HG03342 (cell line): ENCODE measurements at regions not wholly inside any gene's neighbourhood (a gene's known extent, or its start where the extent isn't known, plus 50 kb on each side); places are given as distances from the start of the nearest gene placed in this dataset.

Source experiments
- ATAC-seq: cut with Tn5 transposase; IDR thresholded peaks from one replicate; pipeline ENCODE4 v1.9.1; 2021; ENCODE audit warnings: mild to moderate bottlenecking, moderate library complexity; ENCODE audit not compliant: unreplicated experiment

GRCh38 chr3:180092889-180093288 is 56.2 kb upstream of the PEX5L start:
- no peak for ATAC-seq

GRCh38 chr3:180093535-180093934 is 56.8 kb upstream of the PEX5L start:
- ATAC-seq = no peak

GRCh38 chr3:180097626-180098025 is 60.9 kb upstream of the PEX5L start:
- no peak for ATAC-seq

GRCh38 chr3:180102134-180102533 is 65.4 kb upstream of the PEX5L start:
- no peak for ATAC-seq

GRCh38 chr3:180102604-180103003 is 65.9 kb upstream of the PEX5L start:
- no peak for ATAC-seq

GRCh38 chr3:180116203-180116602 is 79.5 kb upstream of the PEX5L start:
- no peak for ATAC-seq

- ATAC-seq = no peak
Observed at GRCh38 chr3:180116658-180117057, 79.9 kb upstream of the PEX5L start.

- ATAC-seq = no peak
Observed at GRCh38 chr3:180117381-180118163, 80.8 kb upstream of the PEX5L start.

GRCh38 chr3:180119567-180119966 is 82.8 kb upstream of the PEX5L start:
- no peak for ATAC-seq

- ATAC-seq = no peak
Observed at GRCh38 chr3:180123928-180124327, 87.2 kb upstream of the PEX5L start.

- no peak for ATAC-seq
Observed at GRCh38 chr3:180131169-180131568, 94.4 kb upstream of the PEX5L start.

- ATAC-seq = no peak
Observed at GRCh38 chr3:180135101-180135500, 98.4 kb upstream of the PEX5L start.

- no peak for ATAC-seq
Observed at GRCh38 chr3:180138871-180139270, 102.1 kb upstream of the PEX5L start.

- no peak for ATAC-seq
Observed at GRCh38 chr3:180142041-180142440, 105.3 kb upstream of the PEX5L start.

GRCh38 chr3:180142472-180142871 is 105.7 kb upstream of the PEX5L start:
- no peak for ATAC-seq

- no peak for ATAC-seq
Observed at GRCh38 chr3:180161770-180162169, 125.0 kb upstream of the PEX5L start.

GRCh38 chr3:180175572-180175971 is 138.8 kb upstream of the PEX5L start:
- no peak for ATAC-seq

- no peak for ATAC-seq
Observed at GRCh38 chr3:180176059-180176458, 139.3 kb upstream of the PEX5L start.

GRCh38 chr3:180177255-180177654 is 140.5 kb upstream of the PEX5L start:
- no peak for ATAC-seq

- no peak for ATAC-seq
Observed at GRCh38 chr3:180179562-180179961, 142.8 kb upstream of the PEX5L start.

- ATAC-seq = no peak
Observed at GRCh38 chr3:180180795-180181194, 144.1 kb upstream of the PEX5L start.

GRCh38 chr3:180181387-180181786 is 144.7 kb upstream of the PEX5L start:
- no peak for ATAC-seq

- no peak for ATAC-seq
Observed at GRCh38 chr3:180183346-180183745, 146.6 kb upstream of the PEX5L start.
